ENCODE measurements at regions not wholly inside any gene's neighbourhood (a gene's known extent, or its start where the extent isn't known, plus 50 kb on each side); places are given as distances from the start of the nearest gene placed in this dataset.
"Not testable (repeated sequence)": the region's sequence is repeated elsewhere in the genome, so short reads cannot be mapped to it uniquely, and the experiment has no call there.

GRCh38 chr15:26298010-26298658 lies 435.0 kb upstream of the ATP10A start:
- DNase-seq (no peak), ATAC-seq (no peak)
- CTCF ChIA-PET = no interaction called here
- no peaks in the 10 kb centered on the region for H3K4me1 Mint-ChIP-seq
- no peaks in the 10 kb centered on the region for H3K27me3 Mint-ChIP-seq
- POLR2A ChIA-PET = no interaction called here
- H3K4me3 Mint-ChIP-seq = no peak overlapping the region
- no peak overlapping the region for H3K27ac Mint-ChIP-seq
- intact Hi-C loops (cut with DNase I, micrococcal nuclease) = no loop called here
- H3K36me3 Mint-ChIP-seq (ENCODE audit: low read depth) = no peaks in the 10 kb centered on the region
- peaks cover 2% of the 10 kb centered on the region for H3K9me3 Mint-ChIP-seq (ENCODE audit: low read depth)

- ChIA-PET CTCF (no interaction called here), POLR2A (no interaction called here)
- DNase-seq (no peak), ATAC-seq (no peak)
- no peaks in the 10 kb centered on the region for H3K36me3 Mint-ChIP-seq (ENCODE audit: low read depth)
- H3K4me3 Mint-ChIP-seq = no peak overlapping the region
- intact Hi-C loops (cut with DNase I, micrococcal nuclease) = no loop called here
- peaks cover 4% of the 10 kb centered on the region for H3K9me3 Mint-ChIP-seq (ENCODE audit: low read depth)
- no peaks in the 10 kb centered on the region for H3K27me3 Mint-ChIP-seq
- H3K27ac Mint-ChIP-seq = no peak overlapping the region
- H3K4me1 Mint-ChIP-seq = no peaks in the 10 kb centered on the region
Observed at GRCh38 chr15:26295336-26296085, 432.4 kb upstream of the ATP10A start.

- ATAC-seq = no peak
- Mint-ChIP-seq H3K4me3 (no peak overlapping the region), H3K9me3 (ENCODE audit: low read depth) (peaks cover 5% of the 10 kb centered on the region), H3K36me3 (ENCODE audit: low read depth) (no peaks in the 10 kb centered on the region), H3K27ac (no peak overlapping the region), H3K4me1 (no peaks in the 10 kb centered on the region), H3K27me3 (no peaks in the 10 kb centered on the region)
- intact Hi-C loops (cut with DNase I, micrococcal nuclease) = no loop called here
- DNase-seq = no peak
- ChIA-PET CTCF (no interaction called here), POLR2A (no interaction called here)
Observed at GRCh38 chr15:26294059-26294689, 431.0 kb upstream of the ATP10A start.

GRCh38 chr15:26287381-26287780 lies 424.3 kb upstream of the ATP10A start:
- intact Hi-C loops (cut with DNase I, micrococcal nuclease) = no loop called here
- ChIA-PET CTCF (no interaction called here), POLR2A (no interaction called here)
- Mint-ChIP-seq H3K27me3 (no peaks in the 10 kb centered on the region), H3K27ac (no peak overlapping the region), H3K9me3 (ENCODE audit: low read depth) (peaks cover 12% of the 10 kb centered on the region), H3K4me1 (no peaks in the 10 kb centered on the region), H3K4me3 (no peak overlapping the region), H3K36me3 (ENCODE audit: low read depth) (no peaks in the 10 kb centered on the region)
- DNase-seq (no peak), ATAC-seq (no peak)

- ChIA-PET POLR2A (no interaction called here), CTCF (no interaction called here)
- intact Hi-C loops (cut with DNase I, micrococcal nuclease) = no loop called here
- Mint-ChIP-seq H3K9me3 (ENCODE audit: low read depth) (peaks cover 3% of the 10 kb centered on the region), H3K27ac (no peak overlapping the region), H3K27me3 (no peaks in the 10 kb centered on the region), H3K4me3 (no peak overlapping the region), H3K36me3 (ENCODE audit: low read depth) (no peaks in the 10 kb centered on the region), H3K4me1 (no peaks in the 10 kb centered on the region)
- no peak for DNase-seq
- ATAC-seq = no peak
Observed at GRCh38 chr15:26280281-26280680, 417.2 kb upstream of the ATP10A start.

GRCh38 chr15:26261966-26262365 lies 398.8 kb upstream of the ATP10A start:
- Mint-ChIP-seq H3K36me3 (ENCODE audit: low read depth) (no peaks in the 10 kb centered on the region), H3K9me3 (ENCODE audit: low read depth) (no peaks in the 10 kb centered on the region), H3K27ac (no peak overlapping the region), H3K4me1 (no peaks in the 10 kb centered on the region), H3K4me3 (no peak overlapping the region), H3K27me3 (peaks cover 2% of the 10 kb centered on the region)
- POLR2A ChIA-PET = no interaction called here
- CTCF ChIA-PET = no interaction called here
- intact Hi-C loops (cut with DNase I, micrococcal nuclease) = loop anchor here in 1 of 2 experiments (10.0 kb wide), 2 partner anchors 317 to 567 kb away; no protein-coding TSS in a partner anchor
- ATAC-seq (no peak), DNase-seq (no peak)

- no peak overlapping the region for H3K4me3 Mint-ChIP-seq
- H3K27ac Mint-ChIP-seq = no peak overlapping the region
- H3K27me3 Mint-ChIP-seq = peaks cover 2% of the 10 kb centered on the region
- POLR2A ChIA-PET = no interaction called here
- CTCF ChIA-PET = interaction anchor here (0.5 to 1.8 kb wide), 5 partner anchors 10 to 166 kb away, joined by 3 to 5 read pairs (median 3); no protein-coding TSS in a partner anchor
- H3K9me3 Mint-ChIP-seq (ENCODE audit: low read depth) = no peaks in the 10 kb centered on the region
- no peaks in the 10 kb centered on the region for H3K36me3 Mint-ChIP-seq (ENCODE audit: low read depth)
- DNase-seq (no peak), ATAC-seq (no peak)
- H3K4me1 Mint-ChIP-seq = no peaks in the 10 kb centered on the region
- intact Hi-C loops (cut with DNase I, micrococcal nuclease) = loop anchor here in 1 of 2 experiments (10.0 kb wide), 2 partner anchors 317 to 567 kb away; no protein-coding TSS in a partner anchor
Observed at GRCh38 chr15:26261413-26261812, 398.3 kb upstream of the ATP10A start.

GRCh38 chr15:26260517-26261133 lies 397.5 kb upstream of the ATP10A start:
- no peaks in the 10 kb centered on the region for H3K36me3 Mint-ChIP-seq (ENCODE audit: low read depth)
- ATAC-seq = peak; percentile 51

GRCh38 chr15:26259581-26259980 lies 396.5 kb upstream of the ATP10A start:
- ChIA-PET CTCF (interaction anchor here (0.6 to 1.8 kb wide), 3 partner anchors 15 to 164 kb away, joined by 3 to 5 read pairs (median 5); no protein-coding TSS in a partner anchor), POLR2A (no interaction called here)
- H3K9me3 Mint-ChIP-seq (ENCODE audit: low read depth) = peaks cover 3% of the 10 kb centered on the region
- ATAC-seq (no peak), DNase-seq (no peak)
- no peaks in the 10 kb centered on the region for H3K36me3 Mint-ChIP-seq (ENCODE audit: low read depth)
- H3K4me1 Mint-ChIP-seq = no peaks in the 10 kb centered on the region
- H3K27ac Mint-ChIP-seq = no peak overlapping the region
- no peak overlapping the region for H3K4me3 Mint-ChIP-seq
- peaks cover 2% of the 10 kb centered on the region for H3K27me3 Mint-ChIP-seq
- intact Hi-C loops (cut with DNase I, micrococcal nuclease) = no loop called here

More at GRCh38 chr15:26260517-26261133, 397.5 kb upstream of the ATP10A start:
- ChIA-PET CTCF (interaction anchor here (0.5 to 1.8 kb wide), 5 partner anchors 9 to 165 kb away, joined by 3 to 5 read pairs (median 5); no protein-coding TSS in a partner anchor), POLR2A (no interaction called here)
- peak; percentile 54 for DNase-seq
- Mint-ChIP-seq H3K27me3 (peaks cover 2% of the 10 kb centered on the region), H3K9me3 (ENCODE audit: low read depth) (peaks cover 1% of the 10 kb centered on the region), H3K4me1 (no peaks in the 10 kb centered on the region), H3K4me3 (no peak overlapping the region), H3K27ac (no peak overlapping the region)
- intact Hi-C loops (cut with DNase I, micrococcal nuclease) = loop anchor here (1.0 to 10.0 kb wide), 3 partner anchors 316 to 752 kb away; no protein-coding TSS in a partner anchor

GRCh38 chr15:26244782-26245181 lies 381.7 kb upstream of the ATP10A start:
- POLR2A ChIA-PET; ATAC-seq; H3K36me3 Mint-ChIP-seq (ENCODE audit: low read depth); H3K4me3 Mint-ChIP-seq; DNase-seq; H3K4me1 Mint-ChIP-seq; intact Hi-C loops (cut with DNase I, micrococcal nuclease); H3K27me3 Mint-ChIP-seq; H3K9me3 Mint-ChIP-seq (ENCODE audit: low read depth); H3K27ac Mint-ChIP-seq: not testable (repeated sequence)
- CTCF ChIA-PET = interaction anchor here (0.9 kb wide), 1 partner anchor 15 kb away, joined by 5 read pairs; no protein-coding TSS in a partner anchor

GRCh38 chr15:26243382-26243781 lies 380.3 kb upstream of the ATP10A start:
- POLR2A ChIA-PET = no interaction called here
- Mint-ChIP-seq H3K4me1 (no peaks in the 10 kb centered on the region), H3K9me3 (ENCODE audit: low read depth) (no peaks in the 10 kb centered on the region), H3K36me3 (ENCODE audit: low read depth) (no peaks in the 10 kb centered on the region), H3K27ac (no peak overlapping the region), H3K27me3 (no peaks in the 10 kb centered on the region), H3K4me3 (no peak overlapping the region)
- intact Hi-C loops (cut with DNase I, micrococcal nuclease) = no loop called here
- no peak for DNase-seq
- ATAC-seq = no peak
- CTCF ChIA-PET = no interaction called here

Data from activated CD4-positive, alpha-beta T cell treated with anti-CD3 and anti-CD28 coated beads for 36 hours (primary cell).